NCI-H1694 (cell line): ENCODE measurements at regions not wholly inside any gene's neighbourhood (a gene's known extent, or its start where the extent isn't known, plus 50 kb on each side); places are given as distances from the start of the nearest gene placed in this dataset.

Experiments
- DNase-seq: peaks from one replicate; lab custom pipeline; 2025; lab: John Stamatoyannopoulos, UW

GRCh38 chr5:61263561-61264272 lies 68.3 kb upstream of the ZSWIM6 start:
- no peak for DNase-seq

- no peak for DNase-seq
Measured at GRCh38 chr5:61264273-61264661, 67.8 kb upstream of the ZSWIM6 start.

GRCh38 chr5:61267116-61267515 lies 64.9 kb upstream of the ZSWIM6 start:
- no peak for DNase-seq

DNA sequence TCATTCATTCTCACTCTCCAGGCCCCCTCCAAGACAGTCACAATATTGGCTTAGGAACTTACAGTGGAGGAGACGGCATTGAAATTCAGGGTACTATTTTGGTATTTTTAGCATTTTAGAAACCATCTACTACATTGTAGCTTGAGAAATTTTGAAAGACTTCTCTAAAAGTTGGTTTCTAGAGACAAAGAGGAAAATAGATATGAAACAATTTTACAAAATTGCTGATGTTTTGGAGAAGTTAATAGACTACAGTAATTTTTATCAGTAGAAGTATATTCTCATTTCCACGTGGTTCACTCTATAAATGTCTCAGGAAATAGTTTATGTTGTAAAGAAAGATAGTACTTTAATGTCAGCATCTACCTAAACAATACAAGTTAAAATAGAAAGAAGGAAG lies 63.2 kb upstream of the ZSWIM6 start:
- DNase-seq, result no peak

DNA sequence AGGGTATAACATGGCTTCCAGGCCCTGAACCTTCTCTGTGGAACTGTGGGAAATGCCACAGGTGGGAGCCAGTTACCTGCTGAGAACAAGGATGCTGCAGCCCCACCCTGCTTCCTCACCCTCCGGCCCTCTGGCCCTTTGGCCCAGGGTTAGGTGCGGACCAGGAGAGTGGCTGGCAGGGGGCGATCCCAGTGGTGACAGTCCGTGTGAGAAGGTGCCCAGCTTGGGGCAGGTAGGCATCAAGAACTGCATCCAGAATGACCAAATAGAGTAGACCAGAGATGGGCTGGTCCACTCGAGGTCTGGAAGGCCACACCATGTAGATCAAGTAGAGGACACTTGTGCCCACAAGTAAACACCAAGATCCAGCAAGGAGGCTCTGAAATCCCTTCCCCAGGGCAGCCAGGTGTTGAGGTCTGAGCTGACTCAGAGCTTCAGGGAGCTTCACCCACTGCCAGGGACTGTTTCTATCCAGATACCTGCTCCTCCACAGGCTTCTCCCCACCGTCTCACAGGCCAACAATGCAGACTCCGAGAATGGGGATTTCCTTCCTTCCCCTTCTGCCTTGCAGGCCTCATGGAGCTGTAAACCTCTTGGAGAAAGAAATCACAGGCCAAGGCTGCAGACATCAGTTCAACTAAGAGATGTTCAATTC lies 61.4 kb upstream of the ZSWIM6 start:
- no peak for DNase-seq

- DNase-seq, result no peak
Measured at GRCh38 chr5:61272688-61273087, 59.4 kb upstream of the ZSWIM6 start.

- no peak for DNase-seq
Measured at GRCh38 chr5:61273279-61273975, 58.6 kb upstream of the ZSWIM6 start.

DNA sequence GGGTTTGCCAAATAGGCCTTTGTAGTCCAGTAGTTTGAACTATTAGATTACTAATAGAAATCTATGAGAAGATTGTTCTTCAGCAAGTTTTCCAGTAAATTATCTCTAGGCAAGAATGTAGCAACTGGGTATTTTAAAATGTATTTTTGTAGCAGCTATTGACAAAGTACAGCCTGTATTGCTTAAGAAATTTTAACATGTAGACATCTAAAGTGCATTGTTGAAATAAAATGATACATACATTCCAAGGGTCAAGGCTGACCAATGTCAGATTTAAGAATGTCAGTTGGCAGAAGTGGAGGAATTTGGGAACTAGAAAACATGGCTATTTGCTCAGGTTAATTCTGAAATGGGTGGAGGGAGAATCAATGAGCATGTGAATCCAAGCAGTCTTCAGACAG lies 57.5 kb upstream of the ZSWIM6 start:
- no peak for DNase-seq

- DNase-seq, result no peak
Measured at GRCh38 chr5:61275841-61276240, 56.2 kb upstream of the ZSWIM6 start.

DNA sequence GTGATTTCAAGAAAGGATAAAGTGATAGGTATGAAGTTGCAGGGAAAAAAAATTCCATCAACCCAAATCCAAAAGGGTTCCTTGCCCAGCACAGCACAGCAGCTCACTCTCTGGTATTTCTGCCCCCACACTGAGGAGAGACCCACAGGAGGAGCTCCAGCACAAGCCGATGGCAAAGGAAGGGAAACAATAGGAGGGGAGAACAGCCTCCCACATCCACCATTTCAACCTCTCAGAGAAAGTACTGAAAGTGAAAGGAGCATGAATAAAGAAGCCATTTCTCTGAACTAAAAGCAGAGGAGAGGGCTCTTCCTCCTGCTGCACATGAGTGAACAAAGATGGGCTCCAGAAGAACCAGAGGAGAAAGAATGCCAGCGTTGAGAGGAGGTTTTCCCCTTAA lies 54.9 kb upstream of the ZSWIM6 start:
- DNase-seq, result no peak

DNA sequence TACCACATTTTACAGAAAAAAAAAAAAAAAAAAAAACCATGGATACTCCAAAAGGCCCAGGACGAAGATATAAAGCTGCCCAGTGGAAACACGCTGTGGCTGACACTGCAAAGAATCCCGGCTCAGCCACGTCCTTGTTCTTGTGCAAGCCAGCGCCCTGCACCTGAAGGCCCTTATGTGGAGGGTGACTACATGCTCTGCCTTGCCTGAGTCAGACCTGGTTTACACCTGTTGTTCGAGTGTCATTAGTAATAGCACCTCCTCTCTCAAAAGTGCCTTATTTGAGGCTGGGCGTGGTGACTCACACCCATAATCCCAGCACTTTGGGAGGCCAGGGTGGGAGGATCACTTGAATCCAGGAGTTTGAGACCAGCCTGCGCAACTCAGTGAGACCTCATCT lies 54.3 kb upstream of the ZSWIM6 start:
- DNase-seq, result no peak

DNA sequence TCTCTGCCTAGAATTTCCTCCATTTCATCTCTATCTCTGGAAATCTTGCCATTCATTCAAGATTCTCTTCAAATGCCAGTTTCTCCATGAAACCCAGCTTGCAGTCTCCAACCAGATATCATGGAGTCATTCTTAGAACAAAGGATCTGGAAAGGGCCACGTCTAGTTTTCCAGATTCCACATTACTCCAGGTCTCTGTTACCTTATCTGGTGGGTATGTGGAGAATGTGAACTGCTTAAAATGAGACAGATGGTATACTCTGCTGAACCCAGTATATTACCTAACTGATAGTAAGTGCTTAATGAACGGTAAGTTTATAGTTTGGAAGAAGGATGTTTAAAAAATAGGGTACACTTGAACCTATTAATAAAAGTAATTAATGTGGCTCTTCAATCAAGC lies 52.3 kb upstream of the ZSWIM6 start:
- DNase-seq, result no peak

- peak; percentile 92 for DNase-seq
Measured at GRCh38 chr5:61280205-61280604, 51.9 kb upstream of the ZSWIM6 start.

- peak; percentile 83 for DNase-seq
Measured at GRCh38 chr5:61280761-61281427, 51.2 kb upstream of the ZSWIM6 start.

- no peak for DNase-seq
Measured at GRCh38 chr5:61281686-61282085, 50.4 kb upstream of the ZSWIM6 start.
